SU-DHL-6 (cell line): ENCODE measurements at regions not wholly inside any gene's neighbourhood (a gene's known extent, or its start where the extent isn't known, plus 50 kb on each side); places are given as distances from the start of the nearest gene placed in this dataset.
"Not testable (repeated sequence)": the region's sequence is repeated elsewhere in the genome, so short reads cannot be mapped to it uniquely, and the experiment has no call there.

Source experiments
- H2AFZ ChIP-seq: fragments of 200-600 bp; sonication (generic); 2 replicates; pipeline ENCODE4 v1.6.1; 2014; ENCODE audit warnings: low read depth, mild to moderate bottlenecking, moderate library complexity, mixed read lengths, antibody characterized with exemption, low read length; ENCODE audit not compliant: severe bottlenecking
- H3F3A ChIP-seq: fragments of 200-600 bp; shearing (Covaris generic); 2 replicates; pipeline ENCODE4 v1.6.0; 2016; ENCODE audit warnings: antibody characterized with exemption, mild to moderate bottlenecking; ENCODE audit not compliant: insufficient read depth
- H3K27ac ChIP-seq: fragments of 200-600 bp; sonication (generic); 2 replicates; pipeline ENCODE4 v1.5.1; 2016; ENCODE audit warnings: low read depth, mild to moderate bottlenecking, low read length, moderate library complexity, mixed read lengths
- H3K27me3 ChIP-seq: fragments of 200-600 bp; sonication (generic), shearing (Covaris generic); 2 replicates; pipeline ENCODE4 v1.6.0; 2014; ENCODE audit warnings: mild to moderate bottlenecking, low read length
- H3K36me3 ChIP-seq: fragments of 200-600 bp; sonication (generic); 2 replicates; pipeline ENCODE4 v1.6.1; 2014; ENCODE audit warnings: mild to moderate bottlenecking, low read length, mixed read lengths
- H3K4me2 ChIP-seq: fragments of 300-600, 200-600 bp; shearing (Covaris generic), sonication (generic); 2 replicates; pipeline ENCODE4 v1.6.0; 2014; ENCODE audit warnings: low read length, low read depth, mild to moderate bottlenecking; ENCODE audit not compliant: poor library complexity, severe bottlenecking
- H3K4me3 ChIP-seq: fragments of 200-600 bp; sonication (generic); 2 replicates; pipeline ENCODE4 v1.5.1; 2014; ENCODE audit warnings: antibody characterized with exemption, low read length, mild to moderate bottlenecking, mixed read lengths; ENCODE audit not compliant: insufficient read depth, poor library complexity, severe bottlenecking
- H3K79me2 ChIP-seq: fragments of 200-600 bp; sonication (generic); 2 replicates; pipeline ENCODE4 v1.6.1; 2014; ENCODE audit warnings: mild to moderate bottlenecking, low read length, moderate library complexity; ENCODE audit not compliant: insufficient read depth
- H3K9ac ChIP-seq: fragments of 200-600 bp; sonication (generic); 2 replicates; pipeline ENCODE4 v1.7.0; 2014; ENCODE audit warnings: mild to moderate bottlenecking, low read length
- H3K9me2 ChIP-seq: fragments of 200-600 bp; sonication (generic); replicated peaks from 2 replicates; pipeline ENCODE4 v1.6.1; 2014; ENCODE audit warnings: low read length; ENCODE audit not compliant: insufficient read depth
- H3K9me3 ChIP-seq: fragments of 200-600 bp; sonication (generic); 2 replicates; pipeline ENCODE4 v1.6.1; 2014; ENCODE audit warnings: low read length, mixed read lengths; ENCODE audit not compliant: insufficient read depth
- H4K20me1 ChIP-seq: fragments of 200-600 bp; sonication (generic); 2 replicates; pipeline ENCODE4 v1.6.1; 2014; ENCODE audit warnings: low read depth, mild to moderate bottlenecking, antibody characterized with exemption, low read length, moderate library complexity, mixed read lengths
- EZH2phosphoT487 ChIP-seq: fragments of 200-600 bp; sonication (generic), shearing (Covaris generic); conservative IDR thresholded peaks from 2 replicates; pipeline ENCODE4 v1.6.1; 2018; ENCODE audit warnings: mild to moderate bottlenecking, antibody characterized with exemption, low read length, moderate library complexity, mixed read lengths
- TF ChIP-seq, protein P1 (sequence below): fragments of 200-600 bp; sonication (generic); IDR thresholded peaks from one replicate; pipeline ENCODE4 v1.5.1; 2017; ENCODE audit warnings: antibody characterized with exemption, mild to moderate bottlenecking, low read length, moderate library complexity; ENCODE audit not compliant: insufficient read depth, poor library complexity, severe bottlenecking

DNA sequence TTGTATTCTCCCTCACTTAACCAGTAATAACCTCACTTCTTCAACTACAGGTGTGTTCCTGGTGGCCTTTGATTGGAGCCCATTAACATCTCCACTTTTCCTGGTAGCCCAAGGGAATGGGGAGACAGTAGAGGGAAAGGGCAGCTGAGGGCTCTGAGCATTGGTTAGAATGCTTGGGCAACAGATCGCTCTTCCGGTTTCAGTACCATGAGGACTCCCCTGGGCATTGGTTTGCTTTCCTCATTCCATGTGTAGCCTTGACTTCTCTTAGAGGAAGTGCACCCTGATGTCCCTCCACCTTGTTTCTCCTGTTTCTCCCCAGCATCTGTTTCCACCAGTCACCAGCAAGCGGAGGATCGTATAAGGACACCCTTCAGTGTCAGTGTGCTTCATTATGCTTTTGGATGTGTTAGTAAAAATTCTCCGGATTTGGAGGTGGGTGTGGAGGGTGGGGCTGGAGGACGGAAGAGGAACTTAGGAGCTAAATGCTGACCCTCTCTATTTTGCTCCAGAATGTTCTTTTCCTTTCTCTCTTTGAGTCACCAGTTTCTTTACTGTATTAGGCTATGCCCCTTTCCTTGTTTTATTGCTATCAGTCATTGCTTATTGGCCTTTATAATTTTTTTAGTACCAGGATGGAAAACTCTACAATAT, 50.6 kb upstream of the ZNG1B start:
- H3K27ac ChIP-seq, H3K36me3 ChIP-seq, H3K9me2 ChIP-seq, H3F3A ChIP-seq, H3K79me2 ChIP-seq, H2AFZ ChIP-seq, H3K4me3 ChIP-seq, H3K9me3 ChIP-seq, H3K27me3 ChIP-seq, H3K9ac ChIP-seq, H3K4me2 ChIP-seq, H4K20me1 ChIP-seq: not testable (repeated sequence)

DNA sequence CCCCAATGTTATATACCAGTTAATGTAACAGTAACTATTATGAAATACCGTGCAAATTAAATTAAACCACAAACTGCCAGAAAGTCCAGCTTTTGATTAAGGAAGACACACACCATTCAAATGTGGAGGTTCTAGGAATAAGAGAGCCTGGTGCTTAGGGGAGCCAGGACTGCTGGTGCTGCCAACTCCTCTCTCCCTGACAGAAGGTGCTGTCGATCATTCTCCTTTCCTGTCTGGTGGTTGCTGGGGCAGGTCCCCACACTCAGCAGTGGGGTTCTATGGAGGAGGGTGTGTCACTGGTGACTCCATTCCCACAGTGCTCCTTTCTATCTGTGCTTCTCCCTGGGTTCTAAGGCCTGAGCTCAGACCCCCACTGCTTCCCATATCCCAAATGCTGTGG, 57.9 kb upstream of the ZNG1B start:
- H3K9me2 ChIP-seq, H3K27me3 ChIP-seq, H3K79me2 ChIP-seq, H3K4me2 ChIP-seq, H3F3A ChIP-seq, H3K36me3 ChIP-seq, H3K9me3 ChIP-seq, H3K4me3 ChIP-seq, H4K20me1 ChIP-seq, H3K27ac ChIP-seq, H2AFZ ChIP-seq, H3K9ac ChIP-seq: not testable (repeated sequence)

DNA sequence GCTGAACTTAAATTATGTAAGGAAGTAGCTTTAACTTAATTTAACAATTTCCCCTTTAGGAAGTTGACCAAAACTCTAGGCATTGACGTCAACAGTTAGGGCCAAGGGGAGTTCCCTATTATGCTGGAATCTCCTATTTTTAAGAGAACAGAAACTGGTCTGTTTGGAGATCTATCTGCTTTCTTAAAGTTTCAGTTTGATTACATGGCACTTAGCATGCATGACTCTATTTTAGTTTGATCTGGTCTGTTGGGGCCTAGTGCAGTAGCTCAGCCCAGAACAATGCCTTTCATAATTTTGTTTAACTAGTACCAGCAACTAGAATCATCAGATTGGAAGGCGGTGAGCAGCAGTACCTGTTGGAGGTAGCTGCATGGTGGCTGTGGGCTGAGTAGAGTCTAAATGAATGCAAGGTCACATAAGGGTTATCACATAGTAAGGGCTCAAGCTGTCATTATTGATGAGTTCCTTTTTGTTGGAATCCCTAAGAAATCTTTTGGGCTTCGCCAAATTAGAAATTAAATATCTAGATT, 60.5 kb upstream of the ZNG1B start:
- Histone ChIP-seq H3F3A (no peaks in the 10 kb centered on the region), H2AFZ (no peak overlapping the region), H3K9me2 (no peaks in the 10 kb centered on the region), H3K4me2 (no peak overlapping the region), H3K9me3 (no peaks in the 10 kb centered on the region), H3K9ac (no peak overlapping the region), H3K4me3 (no peak overlapping the region), H3K79me2 (no peaks in the 10 kb centered on the region), H3K27ac (no peak overlapping the region), H3K36me3 (no peaks in the 10 kb centered on the region), H3K27me3 (no peaks in the 10 kb centered on the region), H4K20me1 (no peaks in the 10 kb centered on the region)
- TF ChIP-seq, protein P1, sequence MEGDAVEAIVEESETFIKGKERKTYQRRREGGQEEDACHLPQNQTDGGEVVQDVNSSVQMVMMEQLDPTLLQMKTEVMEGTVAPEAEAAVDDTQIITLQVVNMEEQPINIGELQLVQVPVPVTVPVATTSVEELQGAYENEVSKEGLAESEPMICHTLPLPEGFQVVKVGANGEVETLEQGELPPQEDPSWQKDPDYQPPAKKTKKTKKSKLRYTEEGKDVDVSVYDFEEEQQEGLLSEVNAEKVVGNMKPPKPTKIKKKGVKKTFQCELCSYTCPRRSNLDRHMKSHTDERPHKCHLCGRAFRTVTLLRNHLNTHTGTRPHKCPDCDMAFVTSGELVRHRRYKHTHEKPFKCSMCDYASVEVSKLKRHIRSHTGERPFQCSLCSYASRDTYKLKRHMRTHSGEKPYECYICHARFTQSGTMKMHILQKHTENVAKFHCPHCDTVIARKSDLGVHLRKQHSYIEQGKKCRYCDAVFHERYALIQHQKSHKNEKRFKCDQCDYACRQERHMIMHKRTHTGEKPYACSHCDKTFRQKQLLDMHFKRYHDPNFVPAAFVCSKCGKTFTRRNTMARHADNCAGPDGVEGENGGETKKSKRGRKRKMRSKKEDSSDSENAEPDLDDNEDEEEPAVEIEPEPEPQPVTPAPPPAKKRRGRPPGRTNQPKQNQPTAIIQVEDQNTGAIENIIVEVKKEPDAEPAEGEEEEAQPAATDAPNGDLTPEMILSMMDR, result no peak
- no peak for TF ChIP-seq EZH2phosphoT487

DNA sequence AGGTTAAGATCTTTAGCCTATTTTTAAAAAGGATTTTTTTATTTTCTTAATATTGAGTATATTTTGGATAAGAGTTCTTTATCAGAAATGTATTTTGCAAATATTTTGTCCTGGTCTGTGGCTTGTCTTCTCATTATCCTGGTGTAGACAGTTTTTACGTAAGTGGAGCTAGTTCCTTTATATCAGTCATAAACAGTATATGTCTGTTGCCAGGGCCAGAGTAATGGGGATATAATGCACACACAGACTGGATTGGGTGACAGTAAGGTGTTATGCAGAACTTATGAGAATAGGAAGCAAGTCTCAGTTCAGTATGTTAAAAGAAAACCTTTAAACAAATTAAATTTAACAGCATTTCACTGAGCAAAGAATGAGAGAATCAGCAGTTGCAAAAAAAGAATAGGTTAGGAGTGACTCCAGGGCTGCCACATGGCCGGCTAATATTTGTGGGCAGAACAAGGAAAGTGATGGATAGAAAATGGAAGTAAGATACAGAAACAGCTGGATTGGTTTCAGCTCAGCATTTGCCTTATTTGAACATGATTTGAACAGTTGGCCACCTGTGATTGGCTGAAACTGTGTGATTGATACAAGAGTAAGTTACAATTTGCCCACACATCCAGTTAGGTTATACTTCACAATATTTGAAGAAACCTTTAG, 61.1 kb upstream of the ZNG1B start:
- no peaks in the 10 kb centered on the region for H3F3A ChIP-seq
- no peak for TF ChIP-seq EZH2phosphoT487
- TF ChIP-seq, protein P1, result no peak

DNA sequence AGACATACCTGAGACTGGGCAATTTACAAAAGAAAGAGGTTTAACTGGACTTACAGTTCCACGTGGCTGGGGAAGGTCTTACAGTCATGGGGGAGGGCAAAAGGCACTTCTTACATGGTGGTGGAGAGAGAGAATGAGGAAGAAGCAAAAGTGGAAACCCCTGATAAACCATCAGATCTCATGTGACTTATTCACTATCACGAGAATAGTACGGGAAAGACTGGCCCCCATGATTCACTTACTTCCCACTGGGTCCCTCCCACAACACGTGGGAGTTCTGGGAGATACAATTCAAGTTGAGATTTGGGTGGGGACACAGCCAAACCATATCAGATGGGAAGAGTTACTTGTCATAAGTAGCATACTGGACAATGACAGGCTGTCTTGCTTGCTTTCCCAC, 62.6 kb upstream of the ZNG1B start:
- H4K20me1 ChIP-seq, H3K4me3 ChIP-seq, H3K36me3 ChIP-seq, H3K4me2 ChIP-seq, H3K79me2 ChIP-seq, H3K9me2 ChIP-seq, H3K27me3 ChIP-seq, H3K27ac ChIP-seq, H3K9me3 ChIP-seq, H2AFZ ChIP-seq, H3K9ac ChIP-seq, H3F3A ChIP-seq: not testable (repeated sequence)

More for the DNA sequence above, 61.1 kb upstream of the ZNG1B start:
- no peak overlapping the region for H3K27ac ChIP-seq
- H4K20me1 ChIP-seq, result no peaks in the 10 kb centered on the region
- no peak overlapping the region for H3K4me2 ChIP-seq
- no peaks in the 10 kb centered on the region for H3K9me2 ChIP-seq
- no peaks in the 10 kb centered on the region for H3K9me3 ChIP-seq
- no peak overlapping the region for H3K9ac ChIP-seq
- H3K27me3 ChIP-seq, result no peaks in the 10 kb centered on the region
- no peaks in the 10 kb centered on the region for H3K79me2 ChIP-seq
- H2AFZ ChIP-seq, result no peak overlapping the region
- H3K4me3 ChIP-seq, result no peak overlapping the region
- H3K36me3 ChIP-seq, result no peaks in the 10 kb centered on the region

DNA sequence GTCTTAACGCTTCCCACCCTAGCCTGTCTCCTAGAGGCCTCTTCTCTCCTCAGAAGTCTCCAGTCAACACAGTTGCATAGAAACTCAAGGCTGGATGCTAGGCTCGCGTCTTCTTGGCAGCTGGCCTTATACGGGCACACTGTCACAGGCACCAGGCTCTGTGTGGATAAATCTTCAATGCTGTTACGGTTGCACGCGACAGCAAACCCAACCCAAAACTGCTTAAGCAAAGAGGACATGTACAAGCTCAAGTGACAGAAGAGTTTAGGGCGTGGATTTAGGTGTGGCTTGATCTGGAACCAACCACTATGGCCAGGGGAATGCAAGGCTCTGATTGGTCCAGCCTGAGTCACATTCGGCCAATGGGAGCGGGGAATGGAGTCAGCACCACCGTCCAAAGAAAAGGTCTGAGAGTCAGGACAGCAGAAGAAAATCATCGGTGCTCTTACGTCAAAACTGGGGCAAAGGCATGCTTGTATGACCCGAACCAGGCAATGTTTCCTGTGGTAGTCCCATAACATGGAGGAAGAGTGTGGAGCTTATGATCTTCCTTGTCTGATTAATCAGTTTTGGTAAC, 65.1 kb upstream of the ZNG1B start:
- H3K36me3 ChIP-seq, H3K9me3 ChIP-seq, H4K20me1 ChIP-seq, H3K79me2 ChIP-seq, H3K9me2 ChIP-seq, H3K9ac ChIP-seq, H2AFZ ChIP-seq, H3F3A ChIP-seq, H3K27ac ChIP-seq, H3K4me3 ChIP-seq, H3K27me3 ChIP-seq, H3K4me2 ChIP-seq: not testable (repeated sequence)
